HG03095 (cell line): ENCODE measurements at regions not wholly inside any gene's neighbourhood (a gene's known extent, or its start where the extent isn't known, plus 50 kb on each side); places are given as distances from the start of the nearest gene placed in this dataset.
A peak's percentile ranks its signal among the peaks of the same experiment; 100 is the strongest.

ENCODE experiments used
- ATAC-seq: cut with Tn5 transposase; IDR thresholded peaks from one replicate; pipeline ENCODE4 v1.9.1; 2021; ENCODE audit warnings: moderate library complexity; ENCODE audit not compliant: unreplicated experiment

DNA sequence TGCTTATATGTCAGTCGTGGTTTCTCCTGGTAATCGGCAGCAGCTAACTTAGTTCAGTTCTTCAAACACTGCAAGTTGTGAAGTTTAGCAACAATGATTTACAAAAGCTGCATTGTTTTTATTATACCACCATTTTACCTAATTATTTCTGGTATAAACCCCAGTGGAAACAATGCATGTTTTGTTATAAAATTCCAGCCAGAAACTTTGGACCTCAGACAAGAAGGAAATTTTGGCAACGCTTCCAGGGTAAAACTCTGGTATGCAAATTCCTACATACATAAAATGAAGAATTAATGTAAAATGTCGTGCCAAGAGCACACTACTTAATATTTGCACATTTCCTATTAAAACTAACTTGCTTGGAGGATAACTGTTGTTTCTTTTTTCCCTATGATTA lies 277.4 kb upstream of the LYZL1 start:
- no peak for ATAC-seq

DNA sequence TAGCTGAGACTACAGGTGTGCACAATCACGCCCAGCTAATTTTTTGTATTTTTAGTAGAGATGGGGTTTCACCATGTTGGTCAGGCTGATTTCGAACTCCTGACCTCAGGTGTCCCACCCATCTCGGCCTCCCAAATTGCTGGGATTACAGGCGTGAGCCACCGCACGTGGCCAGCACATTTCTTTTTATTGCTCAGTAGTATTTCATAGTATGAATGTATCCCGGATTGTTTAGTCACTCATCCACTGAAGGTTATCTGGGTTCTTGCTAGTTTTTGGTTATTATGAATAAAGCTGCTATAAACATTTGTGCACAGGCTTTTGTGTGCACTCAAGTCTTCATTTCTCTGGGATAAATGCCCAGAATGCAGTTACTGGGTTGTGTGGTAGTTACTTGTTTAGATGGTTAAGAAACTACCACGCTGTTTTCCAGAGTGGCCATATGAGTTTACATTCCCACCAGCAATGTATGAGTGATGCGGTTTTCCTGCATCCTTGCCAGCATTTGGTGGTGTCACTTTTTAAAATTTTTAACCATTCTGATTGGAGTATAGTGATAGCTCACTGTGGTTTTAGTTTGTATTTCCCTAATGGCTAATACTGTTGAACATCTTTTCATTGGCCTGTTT lies 275.8 kb upstream of the LYZL1 start:
- ATAC-seq, result no peak

DNA sequence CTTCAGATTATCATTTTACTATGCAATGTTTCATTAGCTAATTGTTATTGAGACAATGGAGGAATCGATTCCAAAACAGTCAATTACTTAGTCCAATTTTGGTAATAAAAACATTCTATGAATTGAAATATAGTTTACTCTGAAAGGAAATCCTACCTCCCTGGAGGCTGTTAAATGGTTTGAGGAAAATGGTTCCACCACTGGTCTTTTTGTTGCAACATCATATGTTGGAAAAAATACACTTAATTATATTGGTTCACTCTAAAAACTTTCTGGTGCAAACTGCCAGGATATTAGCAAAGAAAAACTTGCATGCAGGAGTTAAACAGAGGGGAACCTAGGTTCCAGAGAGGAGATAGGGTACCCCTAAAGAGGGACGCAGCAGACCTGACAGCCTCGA lies 267.3 kb upstream of the LYZL1 start:
- no peak for ATAC-seq

DNA sequence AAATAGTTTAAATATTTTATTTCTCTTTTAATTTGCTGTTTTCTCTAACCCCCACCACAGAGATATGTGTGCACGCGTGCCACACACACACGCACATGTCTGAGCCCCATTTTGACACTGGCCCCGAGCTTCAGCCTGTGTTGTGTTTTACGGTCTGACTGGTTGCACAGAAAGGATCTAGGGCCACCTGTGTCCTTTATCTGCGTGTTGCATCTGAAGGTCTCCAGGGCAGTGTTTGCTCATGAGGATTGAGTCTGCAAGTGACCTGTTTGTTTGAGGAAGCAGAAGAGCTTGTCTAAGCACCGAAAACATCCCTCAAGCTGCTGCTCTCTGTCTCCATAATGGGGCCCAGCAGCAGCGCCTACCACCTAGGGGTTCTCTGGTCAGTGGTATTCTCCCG lies 266.4 kb upstream of the LYZL1 start:
- no peak for ATAC-seq

DNA sequence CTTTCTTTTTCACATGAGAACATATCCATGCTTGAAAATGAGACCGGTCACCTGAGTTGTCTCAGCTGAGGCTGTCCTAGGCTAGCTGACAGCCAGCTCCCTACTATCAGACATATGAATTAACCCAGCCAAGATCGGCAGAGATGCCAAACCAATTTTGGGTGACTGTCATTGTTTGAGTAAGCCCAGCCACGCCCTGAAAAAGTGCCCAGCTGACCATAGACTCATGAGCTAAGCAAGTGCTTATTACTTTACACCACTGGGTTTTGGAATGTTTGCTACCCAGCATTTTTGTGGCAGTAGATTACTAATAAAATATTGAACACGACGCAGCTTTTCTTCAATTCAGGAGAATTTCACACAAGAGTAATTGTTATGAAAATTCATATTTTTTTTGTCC lies 265.2 kb upstream of the LYZL1 start:
- ATAC-seq, result no peak

DNA sequence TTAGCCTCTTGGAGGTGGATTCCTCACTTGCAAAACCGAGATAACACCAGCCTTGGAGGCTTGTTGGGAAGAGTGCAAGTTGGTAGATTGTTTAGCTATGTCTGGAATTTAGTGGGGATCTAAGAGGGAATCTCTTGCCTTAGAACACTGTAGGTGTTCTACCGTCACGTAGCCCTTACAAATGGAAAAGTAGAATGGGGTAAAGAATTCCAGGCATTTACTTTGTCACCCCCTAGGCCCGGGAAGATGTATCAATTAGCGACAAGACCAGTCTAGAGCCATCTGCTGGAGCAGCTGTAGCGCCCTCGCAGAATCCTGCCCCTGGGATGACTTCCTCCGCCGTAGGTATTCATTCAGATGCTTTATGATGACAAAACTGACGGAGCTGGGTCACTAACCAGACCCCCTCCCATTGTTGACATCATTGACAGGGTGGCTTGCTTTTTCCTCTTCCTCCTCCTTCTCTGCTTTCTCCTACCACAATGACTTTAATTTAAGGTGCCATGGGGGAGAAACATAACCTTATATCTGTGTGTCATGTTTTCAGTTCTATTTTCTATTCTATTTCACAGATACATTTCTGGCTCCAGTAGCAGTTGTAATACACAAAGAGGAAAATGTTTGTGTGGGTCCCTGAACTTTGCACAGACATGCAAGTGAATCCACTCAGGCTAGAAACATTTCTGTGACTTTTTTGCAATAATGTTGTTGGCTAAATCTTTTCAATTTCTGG lies 262.6 kb upstream of the LYZL1 start:
- ATAC-seq, result no peak

DNA sequence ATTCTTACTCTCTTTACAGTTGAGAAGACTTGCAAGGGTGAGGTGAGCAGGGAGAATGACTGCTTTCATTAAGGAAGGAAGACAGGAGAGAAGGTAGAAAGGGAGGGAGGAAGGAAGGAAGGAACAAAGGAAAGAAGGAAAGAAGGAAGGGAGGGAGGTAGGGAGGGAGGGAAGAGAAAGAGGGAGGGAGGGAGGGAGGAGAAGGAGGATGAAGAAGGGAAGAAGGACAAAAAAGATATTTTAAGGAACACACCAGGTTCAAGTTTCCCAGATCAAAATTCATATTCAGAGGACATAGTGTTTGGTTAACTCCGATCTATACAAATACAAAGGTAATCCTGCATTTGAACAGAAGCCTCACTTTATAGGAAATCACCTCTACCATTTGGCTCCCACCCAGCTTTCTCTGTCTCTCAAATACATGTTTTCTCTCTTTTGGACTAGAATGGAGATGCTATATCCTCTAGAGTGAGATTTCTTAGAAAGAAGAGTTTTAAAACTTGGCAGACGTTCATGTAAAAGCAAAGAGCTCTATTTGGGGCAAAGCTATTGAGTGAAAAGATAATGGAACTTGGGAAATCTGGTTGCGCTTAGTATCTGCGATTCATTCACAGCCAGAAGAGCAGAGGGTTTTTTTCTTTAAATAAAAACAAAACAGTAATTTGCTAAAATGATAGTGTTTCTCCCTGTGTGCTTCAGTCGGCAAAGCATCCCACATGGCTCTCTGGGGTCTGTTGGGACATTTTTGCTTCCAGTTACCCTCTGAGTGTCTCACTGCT lies 261.9 kb upstream of the LYZL1 start:
- ATAC-seq, result no peak

DNA sequence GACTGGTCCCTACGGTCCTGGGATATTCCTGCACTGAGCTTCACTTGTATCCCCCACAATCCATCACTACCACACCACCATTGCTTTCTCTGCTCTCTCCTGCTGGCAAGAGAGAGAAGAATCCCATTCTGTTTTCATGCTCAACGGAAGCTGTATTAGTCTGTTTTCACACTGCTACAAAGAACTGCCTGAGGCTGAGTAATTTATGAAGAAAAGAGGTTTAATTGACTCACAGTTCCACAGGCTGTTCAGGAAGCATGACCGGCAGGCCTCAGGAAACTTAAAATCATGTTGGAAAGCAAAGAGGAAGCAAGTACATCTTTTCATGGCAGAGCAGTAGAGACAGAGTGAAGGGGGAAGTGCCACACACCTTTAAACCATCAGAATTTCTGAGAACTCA lies 260.4 kb upstream of the LYZL1 start:
- no peak for ATAC-seq

DNA sequence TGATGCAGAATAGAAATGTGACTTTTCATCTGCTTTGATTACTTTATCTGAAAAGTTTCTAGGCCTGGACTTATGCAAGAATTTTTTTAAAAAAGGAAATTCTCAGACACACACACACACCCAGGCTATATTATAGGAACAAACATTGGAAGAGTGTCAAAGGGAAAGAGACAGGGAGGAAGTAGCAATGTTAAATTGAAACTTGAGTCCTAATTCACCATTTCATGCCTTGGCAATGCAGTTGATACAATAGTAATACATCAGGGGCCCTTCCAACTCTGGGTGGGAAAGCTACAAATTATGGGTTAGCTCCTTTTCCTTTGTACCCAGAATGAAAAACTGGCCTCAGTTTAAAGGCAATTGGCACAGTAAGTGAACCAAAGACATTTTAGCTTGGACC lies 258.0 kb upstream of the LYZL1 start:
- ATAC-seq, result no peak

DNA sequence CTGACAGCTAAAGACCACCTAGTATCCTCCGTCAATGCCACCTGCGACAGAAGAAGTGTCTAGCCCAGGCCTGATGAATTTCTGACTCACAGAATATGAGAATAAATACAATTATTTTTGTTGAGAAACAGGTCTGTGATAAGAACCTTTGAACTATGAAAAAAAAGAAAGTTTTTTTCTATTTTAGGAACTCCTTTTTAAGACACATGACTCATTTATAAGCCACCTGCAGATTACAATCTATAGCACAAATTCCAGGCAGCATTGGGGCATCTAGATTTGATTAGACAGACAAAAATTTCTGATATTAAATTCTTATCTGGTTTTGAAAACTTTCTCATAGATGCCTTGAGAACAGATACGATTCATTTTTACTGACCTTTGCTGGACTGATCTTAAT lies 256.7 kb upstream of the LYZL1 start:
- no peak for ATAC-seq

DNA sequence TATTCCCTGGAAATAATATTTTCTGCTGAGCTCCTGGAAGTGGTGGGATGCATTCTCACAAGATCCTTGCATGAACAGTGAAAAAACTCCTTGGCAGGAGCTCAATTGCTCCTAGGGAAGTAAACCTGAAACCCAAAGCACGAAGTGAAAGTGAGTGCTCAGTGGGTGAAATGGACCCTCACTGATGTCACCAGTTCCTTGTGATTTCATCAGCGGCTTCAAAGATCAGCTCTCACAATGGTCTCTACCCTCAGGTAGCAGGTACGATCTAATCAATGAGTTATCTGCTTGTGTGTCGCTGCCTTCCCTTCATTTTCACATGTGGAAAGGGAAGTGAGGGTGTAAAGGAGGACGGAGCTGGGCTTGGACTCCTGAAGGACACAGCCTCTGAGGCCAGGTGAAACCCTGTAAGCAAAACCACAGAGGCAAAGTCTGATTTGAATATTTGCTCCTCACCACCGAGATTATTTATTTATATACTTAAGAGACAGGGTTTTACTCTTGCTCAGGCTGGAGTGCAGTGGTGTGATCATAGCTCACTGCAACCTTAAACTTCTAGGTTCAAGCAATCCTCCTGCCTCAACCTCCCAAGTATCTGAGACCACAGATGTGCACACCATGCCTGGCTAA lies 255.4 kb upstream of the LYZL1 start:
- peak; percentile 61 for ATAC-seq

DNA sequence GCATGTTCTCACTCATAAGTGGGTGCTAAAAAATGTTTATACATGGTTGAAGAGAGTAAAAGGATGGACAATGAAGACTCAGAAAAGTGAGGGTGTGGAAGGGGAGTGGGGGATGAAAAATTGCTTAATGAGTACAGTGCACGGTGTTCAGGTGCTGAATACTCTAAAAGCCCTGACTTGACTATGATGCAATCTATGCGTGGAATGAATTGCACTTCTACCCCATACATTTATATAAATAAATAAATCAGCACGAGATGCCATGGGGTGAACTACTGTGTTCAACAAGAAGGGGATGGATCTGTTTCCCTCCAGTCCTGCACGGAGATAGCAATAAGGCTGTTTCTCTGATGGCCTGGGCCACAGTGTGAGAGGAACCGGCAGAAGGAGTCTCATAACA lies 254.3 kb upstream of the LYZL1 start:
- ATAC-seq, result no peak

DNA sequence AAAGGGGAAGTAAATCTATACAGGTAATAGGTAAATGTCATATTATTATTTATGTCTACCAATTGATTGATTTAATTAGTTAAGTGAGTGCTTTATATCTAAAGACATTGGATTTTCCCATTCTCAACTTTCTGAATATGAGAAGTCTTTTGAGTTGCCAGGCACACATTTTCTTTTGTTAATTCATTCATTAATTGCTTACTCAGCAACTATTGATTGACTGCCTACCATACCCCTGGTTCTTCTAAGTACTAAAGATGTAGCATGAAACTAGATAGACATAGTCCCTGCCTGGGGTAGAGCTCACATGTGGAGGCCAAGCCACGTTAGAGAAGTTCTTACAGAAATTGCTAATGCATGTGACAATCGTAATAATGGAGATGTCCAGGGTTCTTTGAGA lies 253.1 kb upstream of the LYZL1 start:
- no peak for ATAC-seq

DNA sequence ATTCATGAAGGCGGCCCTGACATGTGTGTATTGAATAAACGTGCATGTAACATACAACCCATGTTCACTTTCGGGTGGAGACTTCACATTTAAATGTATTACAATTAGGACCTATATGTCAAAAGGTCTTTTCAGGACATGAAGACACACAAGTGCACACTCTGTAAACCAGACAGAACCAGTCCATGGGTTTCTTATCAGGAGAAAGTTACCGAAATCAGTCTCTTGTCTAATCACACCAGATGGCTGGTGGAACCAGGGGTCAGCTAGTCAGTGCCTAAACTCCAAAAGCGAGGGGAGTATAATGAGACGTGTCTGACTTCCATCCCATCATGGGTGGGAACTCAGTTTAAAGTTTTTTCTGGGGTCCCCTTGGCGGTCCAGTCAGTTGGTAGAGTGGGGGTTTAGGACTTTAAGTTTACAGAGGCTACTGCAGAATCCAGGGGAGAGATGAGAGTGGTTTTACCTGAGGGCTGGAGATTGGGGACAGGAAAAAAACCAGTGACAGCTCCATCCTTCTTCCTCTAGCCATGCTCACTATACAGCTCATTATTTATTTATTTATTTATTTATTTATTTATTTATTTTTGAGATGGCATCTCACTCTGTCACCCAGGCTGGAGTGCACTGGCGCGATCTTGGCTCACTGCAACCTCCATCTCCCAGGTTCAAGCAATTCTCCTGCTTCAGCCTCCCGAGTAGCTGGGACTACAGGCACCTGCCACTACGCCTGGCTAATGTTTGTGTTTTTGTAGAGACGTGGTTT lies 251.3 kb upstream of the LYZL1 start:
- ATAC-seq, result no peak

DNA sequence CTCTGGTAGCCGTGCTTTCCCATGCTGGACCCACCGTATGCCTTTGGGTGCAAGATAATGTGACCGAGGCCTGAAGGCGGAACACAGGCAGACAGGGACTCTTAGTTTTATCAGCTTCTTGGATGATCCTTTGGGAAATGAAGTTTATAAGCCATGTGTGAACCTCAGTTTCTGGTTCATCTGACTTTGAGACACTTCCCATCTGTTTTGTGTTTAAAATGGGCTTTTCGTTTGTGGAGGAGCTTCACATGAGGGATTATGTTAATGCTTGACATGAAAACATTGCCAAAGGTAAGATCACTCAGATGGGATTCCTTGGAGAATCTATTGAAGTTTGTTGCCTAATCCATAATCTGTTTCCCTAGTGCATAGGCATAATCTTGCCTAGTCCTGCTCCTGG lies 249.8 kb upstream of the LYZL1 start:
- no peak for ATAC-seq

DNA sequence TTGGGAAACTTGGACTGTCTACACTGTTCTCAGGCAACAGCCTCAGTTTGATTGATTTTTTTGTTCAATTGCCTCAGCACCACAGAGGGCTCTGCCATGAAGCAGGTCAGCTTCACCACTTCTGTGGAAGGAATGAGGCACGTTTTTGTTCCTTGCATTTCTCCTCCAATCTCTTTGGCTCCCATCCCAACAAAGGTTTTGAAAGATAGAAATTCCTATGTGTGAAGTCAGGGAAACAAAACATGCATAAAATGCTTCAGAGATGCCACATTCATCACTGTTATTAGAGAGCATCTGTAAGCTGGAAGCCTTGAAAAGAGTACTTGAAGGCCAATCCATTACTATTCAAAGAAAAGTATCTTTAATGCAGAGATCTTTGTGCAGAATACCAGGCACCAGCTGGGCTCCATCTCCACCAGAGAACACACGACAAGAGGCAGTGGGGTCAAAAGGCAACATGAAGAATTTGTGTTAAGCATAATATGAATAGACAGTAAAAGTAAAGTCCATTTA lies 249.1 kb upstream of the LYZL1 start:
- no peak for ATAC-seq

DNA sequence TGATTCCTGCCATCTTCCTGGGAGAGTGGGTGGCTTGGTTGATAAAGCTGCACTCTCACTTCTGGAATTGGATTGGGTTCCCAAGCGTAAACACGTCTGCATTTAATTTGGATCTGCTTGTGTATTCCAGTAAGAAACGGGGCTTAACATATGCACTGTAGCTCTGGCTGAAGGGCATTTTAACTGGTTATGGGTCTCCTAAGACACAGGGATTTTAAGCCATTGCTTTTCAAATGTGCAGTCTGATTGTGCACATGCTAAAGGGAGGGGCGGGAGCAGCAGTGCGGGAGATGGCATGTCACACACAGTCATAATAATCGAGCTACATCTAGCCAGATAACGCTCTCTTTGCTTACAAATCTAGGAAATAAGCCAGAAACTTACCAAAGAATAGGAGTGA lies 247.3 kb upstream of the LYZL1 start:
- ATAC-seq, result no peak

DNA sequence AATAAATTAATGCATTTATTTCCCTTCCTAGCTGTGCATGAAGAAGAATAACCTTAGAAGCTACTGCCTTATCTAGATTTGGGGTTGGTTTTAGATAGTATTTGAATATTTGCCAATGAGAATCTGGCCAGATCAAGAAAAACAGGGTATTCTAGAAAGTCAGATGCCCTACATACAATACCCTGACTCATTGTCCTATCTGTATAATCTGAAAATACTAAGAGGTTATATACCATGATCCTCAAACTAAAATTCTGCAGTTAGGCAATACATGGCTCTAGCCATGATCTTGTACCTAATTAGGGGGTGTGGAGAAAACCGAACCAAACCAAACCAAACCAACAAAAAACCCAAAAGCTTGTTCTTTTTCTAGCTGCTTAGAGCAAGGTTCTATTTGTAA lies 240.4 kb upstream of the LYZL1 start:
- no peak for ATAC-seq

DNA sequence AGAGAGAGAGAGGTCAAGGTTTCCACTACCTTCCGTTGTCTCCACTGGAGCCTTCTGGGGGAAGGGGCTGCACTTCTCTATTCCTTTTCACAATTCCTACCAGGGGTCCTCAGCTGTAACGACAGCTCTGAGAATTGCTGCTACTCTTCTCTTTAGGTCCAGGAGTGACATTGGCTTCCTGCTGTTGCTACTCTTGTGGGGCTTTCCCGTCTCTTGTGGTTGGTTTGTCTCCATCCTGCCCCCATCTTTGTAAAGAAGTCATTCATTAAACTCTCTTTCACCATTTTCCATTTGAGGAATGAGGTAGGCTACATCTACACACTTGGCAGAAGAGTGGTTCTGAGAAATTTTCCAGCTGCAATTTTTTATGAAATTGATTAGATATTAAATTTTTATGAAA lies 238.8 kb upstream of the LYZL1 start:
- no peak for ATAC-seq

DNA sequence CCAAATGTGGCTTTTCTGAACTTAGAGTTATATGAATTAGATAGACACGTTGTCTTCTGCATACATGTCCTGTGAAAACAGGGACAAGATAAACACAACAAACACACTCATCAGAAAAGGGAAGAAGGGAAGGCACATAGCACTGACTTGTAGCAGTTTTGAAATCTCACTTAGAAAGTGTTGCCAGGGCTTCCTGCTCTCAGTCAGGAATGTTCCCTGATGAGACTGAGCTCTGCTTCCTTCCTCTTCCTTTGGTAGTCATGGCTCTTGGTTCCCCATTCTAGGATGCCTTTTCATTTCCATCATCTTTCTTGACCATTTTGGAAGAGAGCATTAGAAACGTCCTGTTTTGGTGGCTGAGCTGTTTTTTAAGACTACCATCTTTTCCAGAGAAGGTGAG lies 233.8 kb upstream of the LYZL1 start:
- no peak for ATAC-seq

DNA sequence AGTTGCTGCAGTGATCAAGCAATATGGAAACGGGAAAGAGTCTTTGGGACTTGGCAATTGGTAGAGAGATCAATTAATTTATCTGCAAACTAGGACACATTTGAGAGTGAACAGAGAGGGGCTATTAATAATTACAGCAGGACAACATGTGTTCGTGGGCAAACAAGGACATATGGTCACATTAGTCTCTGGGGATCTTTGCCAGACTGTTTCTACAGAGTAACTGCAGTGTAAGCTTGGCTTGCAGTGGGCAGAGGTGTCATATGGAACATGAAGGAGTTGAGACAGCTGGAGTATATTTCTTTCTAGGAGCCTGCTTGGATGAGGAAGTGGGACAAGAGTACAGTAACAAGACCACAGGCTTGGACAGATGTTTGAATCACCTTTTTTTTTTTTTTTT lies 232.1 kb upstream of the LYZL1 start:
- no peak for ATAC-seq
